Naive thymus-derived CD8-positive, alpha-beta T cell (primary cell): ENCODE measurements at regions not wholly inside any gene's neighbourhood (a gene's known extent, or its start where the extent isn't known, plus 50 kb on each side); places are given as distances from the start of the nearest gene placed in this dataset.
"Not testable (repeated sequence)": the region's sequence is repeated elsewhere in the genome, so short reads cannot be mapped to it uniquely, and the experiment has no call there.

Experiments used
- ATAC-seq, 2 donors: fragments of 150-1000 bp; cut with Tn5 transposase in 1 of 2; sonication (Bioruptor Pico), chemical (Tn5 transposase) in 1 of 2; 1 replicate in 1 of 2; 2 replicates in 1 of 2; pipeline ENCODE4 v1.10.0; 2021; ENCODE audit warnings: mild to moderate bottlenecking in 2 of 2, moderate library complexity in 2 of 2
- POLR2A ChIA-PET: fragments of 350-600 bp; sonication (Branson Sonifier 250); formaldehyde crosslinking; loops from one replicate; lab custom pipeline; 2021; ENCODE audit warnings: antibody characterized with exemption; lab: Charles Lee
- DNase-seq, 10 donors: peaks; one replicate each; pipeline versions ENCODE4 v3.0.0 to v3.0.0-alpha.2; 2020 to 2022
- H3K27ac Mint-ChIP-seq, 10 donors: one replicate each; pipeline ENCODE4 v1.8.0; 2020 to 2022; ENCODE audit warnings: mild to moderate bottlenecking in 10 of 10, mixed read lengths in 10 of 10, moderate library complexity in 4 of 10, inconsistent platforms in 1 of 10
- H3K27me3 Mint-ChIP-seq, 5 donors: one replicate each; pipeline ENCODE4 v1.8.0; 2021 to 2022; ENCODE audit warnings: mixed read lengths in 5 of 5
- H3K36me3 Mint-ChIP-seq, 3 donors: one replicate each; pipeline ENCODE4 v1.8.0; 2020 to 2022; ENCODE audit warnings: mixed read lengths in 3 of 3, mild to moderate bottlenecking in 2 of 3, inconsistent platforms in 1 of 3
- H3K4me1 Mint-ChIP-seq, 4 donors: one replicate each; pipeline ENCODE4 v1.8.0; 2021 to 2022; ENCODE audit warnings: mixed read lengths in 4 of 4
- H3K4me3 Mint-ChIP-seq, 10 donors: one replicate each; pipeline ENCODE4 v1.8.0; 2020 to 2022; ENCODE audit warnings: mild to moderate bottlenecking in 10 of 10, mixed read lengths in 10 of 10, moderate library complexity in 6 of 10, inconsistent platforms in 1 of 10
- H3K9me3 Mint-ChIP-seq, 9 donors: one replicate each; pipeline ENCODE4 v1.8.0; 2020 to 2022; ENCODE audit warnings: mixed read lengths in 9 of 9, mild to moderate bottlenecking in 3 of 9, inconsistent platforms in 1 of 9, moderate library complexity in 1 of 9

DNA sequence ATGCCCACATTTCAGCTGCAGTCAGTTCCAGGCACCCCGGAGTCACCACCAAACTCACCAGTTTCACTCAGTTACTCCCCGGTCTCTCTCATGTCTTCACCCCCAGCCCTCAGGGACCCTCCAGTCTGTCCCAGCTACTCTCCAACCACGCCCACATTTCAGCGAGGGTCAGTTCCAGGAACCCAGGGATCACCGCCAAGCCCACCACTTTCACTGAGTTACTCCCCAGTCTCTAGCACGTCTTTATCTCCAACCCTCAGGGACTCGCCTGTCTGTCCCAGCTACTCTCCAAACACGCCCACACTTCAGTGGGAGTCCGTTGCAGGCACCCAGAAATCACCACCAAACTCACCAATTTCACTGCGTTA, 337.5 kb downstream of the CWH43 start:
- H3K4me3 Mint-ChIP-seq, POLR2A ChIA-PET, DNase-seq, H3K27ac Mint-ChIP-seq, H3K4me1 Mint-ChIP-seq, ATAC-seq: not testable (repeated sequence)
- Mint-ChIP-seq H3K36me3 (peaks cover 0 to 11% (median 0%) of the 10 kb centered on the region in 3 donors), H3K9me3 (peaks cover 5 to 26% (median 12%) of the 10 kb centered on the region in 9 donors), H3K27me3 (peaks cover 0 to 15% (median 0%) of the 10 kb centered on the region in 5 donors)
